ENCODE measurements at regions not wholly inside any gene's neighbourhood (a gene's known extent, or its start where the extent isn't known, plus 50 kb on each side); places are given as distances from the start of the nearest gene placed in this dataset.

- Histone ChIP-seq H3K9me3 (replicated peaks; ENCODE audit: control insufficient read depth, insufficient read depth, low read length) (no peaks in the 10 kb centered on the region), H3K9me1 (replicated peaks; ENCODE audit: control insufficient read depth, extremely low read depth, insufficient read depth, low read length) (no peaks in the 10 kb centered on the region), H3K9ac (replicated peaks; ENCODE audit: extremely low read depth, insufficient read depth, low read length) (no peak overlapping the region), H2AFZ (ENCODE audit: low read depth, low read length) (no peak overlapping the region), H3K36me3 (ENCODE audit: control insufficient read depth in 2 of 2, extremely low read depth in 1 of 2, insufficient read depth in 2 of 2, low read length in 2 of 2) (no peaks in the 10 kb centered on the region), H3K27ac (ENCODE audit: insufficient read depth, low read depth, low read length) (no peak overlapping the region), H3K4me2 (ENCODE audit: insufficient read depth, low read length) (no peak overlapping the region), H3K27me3 (ENCODE audit: control insufficient read depth in 2 of 2, insufficient read depth in 2 of 2, low read length in 2 of 2) (peaks cover 0 to under 1% of the 10 kb centered on the region in 2 experiments), H3K4me1 (ENCODE audit: control insufficient read depth, extremely low read depth, insufficient read depth, low read length) (no peaks in the 10 kb centered on the region), H3K79me2 (ENCODE audit: control insufficient read depth, insufficient read depth, low read length) (no peaks in the 10 kb centered on the region), H3K4me3 (replicated peaks in 1 of 3; ENCODE audit: insufficient read depth in 1 of 3, low read depth in 1 of 3, low read length in 3 of 3) (no peak overlapping the region), H4K20me1 (replicated peaks; ENCODE audit: control insufficient read depth, extremely low read depth, insufficient read depth, low read length) (no peaks in the 10 kb centered on the region)
- DNase-seq (ENCODE audit: low read depth, low spot score) (no peak), FAIRE-seq (no peak)
- intact Hi-C loops (cut with micrococcal nuclease) (no loop called here), dilution Hi-C loops (cut with MboI; ENCODE audit: extremely low pct_ligation_motif_present, low sequenced_read_pairs) (no loop called here)
- ChIA-PET CTCF (interaction anchor here (0.8 kb wide), 1 partner anchor 11 kb away, joined by 3 read pairs; no protein-coding TSS in a partner anchor), POLR2A (no interaction called here)
- TF ChIP-seq GATA2 (IDR thresholded peaks at IDR 0.05; ENCODE audit: insufficient read depth, insufficient read length, low read depth, low read length) = no peak
- TF ChIP-seq POLR2A (IDR thresholded peaks at IDR 0.05; ENCODE audit: low read depth, low read length) = no peak
- no peak for TF ChIP-seq MAX (IDR thresholded peaks at IDR 0.05; ENCODE audit: insufficient read depth, insufficient read length)
- TF ChIP-seq EZH2 (IDR thresholded peaks at IDR 0.05; ENCODE audit: borderline replicate concordance, low read depth, low read length, severe bottlenecking) = no peak
- TF ChIP-seq JUN (IDR thresholded peaks at IDR 0.05; ENCODE audit: borderline replicate concordance, insufficient read depth, insufficient read length, low read depth) = no peak
- no peak for TF ChIP-seq POLR2AphosphoS5 (IDR thresholded peaks at IDR 0.05; ENCODE audit: insufficient read depth, low read depth, low read length)
- TF ChIP-seq MYC (IDR thresholded peaks at IDR 0.05; ENCODE audit: low read depth, low read length) = no peak
- TF ChIP-seq FOS (IDR thresholded peaks at IDR 0.05; ENCODE audit: borderline replicate concordance, insufficient read depth, low read length) = no peak
- TF ChIP-seq CTCF (IDR thresholded peaks at IDR 0.05; ENCODE audit: extremely low read depth in 1 of 2, insufficient read depth in 1 of 2, low read depth in 1 of 2, low read length in 2 of 2) = no peak
- no TSS peak for BruUV-seq (replicated peaks)
These were observed 211.5 kb upstream of the NREP start for GRCh38 chr5:111968459-111968858.
